H1 (cell line): ENCODE measurements at regions not wholly inside any gene's neighbourhood (a gene's known extent, or its start where the extent isn't known, plus 50 kb on each side); places are given as distances from the start of the nearest gene placed in this dataset.

Experiments used
- CTCF ChIA-PET: fragments of 300-600 bp; sonication (Branson Sonifier 250); formaldehyde crosslinking; loops from one replicate; lab custom pipeline; 2021; ENCODE audit not compliant: partially characterized antibody; lab: Charles Lee
- POLR2A ChIA-PET: fragments of 300-600 bp; sonication (Branson Sonifier 250); formaldehyde crosslinking; loops from one replicate; lab custom pipeline; 2021; ENCODE audit warnings: inconsistent platforms; ENCODE audit not compliant: partially characterized antibody; lab: Charles Lee
- DNase-seq, 2 experiments: peaks; one replicate each; pipeline versions ENCODE4 v3.0.0 to v3.0.0-alpha.2; 2010 to 2022; ENCODE audit warnings: low spot score in 2 of 2, low read depth in 1 of 2, mixed read lengths in 1 of 2
- FAIRE-seq: peaks from 2 replicates; lab custom pipeline; 2011; peaks lifted over from hg19 to GRCh38; lab: Jason Lieb, UNC
- H2AFZ ChIP-seq: 2 replicates; pipeline ENCODE4 v1.8.1; 2012; ENCODE audit warnings: low read length, inconsistent platforms
- H2AK5ac ChIP-seq: 2 replicates; pipeline ENCODE4 v1.6.1; 2013; ENCODE audit warnings: low read depth, low read length
- H2BK120ac ChIP-seq: replicated peaks from 2 replicates; pipeline ENCODE3; 2013; ENCODE audit warnings: low read depth, low read length, inconsistent platforms
- H2BK12ac ChIP-seq: 2 replicates; pipeline ENCODE4 v1.6.1; 2013; ENCODE audit warnings: low read depth, low read length
- H2BK15ac ChIP-seq: 2 replicates; pipeline ENCODE4 v1.6.1; 2013; ENCODE audit warnings: low read length
- H2BK20ac ChIP-seq: 2 replicates; pipeline ENCODE4 v1.6.1; 2013; ENCODE audit warnings: low read length
- H2BK5ac ChIP-seq: 2 replicates; pipeline ENCODE4 v1.6.1; 2013; ENCODE audit warnings: low read depth, low read length
- H3K14ac ChIP-seq: 2 replicates; pipeline ENCODE4 v1.6.1; 2013; ENCODE audit warnings: inconsistent platforms; ENCODE audit not compliant: insufficient read length
- H3K18ac ChIP-seq: 2 replicates; pipeline ENCODE4 v1.6.1; 2013; ENCODE audit warnings: low read length; ENCODE audit errors: extremely low read depth
- H3K23ac ChIP-seq: 2 replicates; pipeline ENCODE4 v1.6.1; 2013; ENCODE audit warnings: inconsistent platforms; ENCODE audit not compliant: insufficient read length
- H3K23me2 ChIP-seq: 2 replicates; pipeline ENCODE4 v1.6.1; 2013; ENCODE audit warnings: low read depth, low read length
- H3K27ac ChIP-seq: 2 replicates; pipeline ENCODE4 v1.6.1; 2011; ENCODE audit warnings: low read depth, low read length, inconsistent platforms
- H3K27me3 ChIP-seq, 4 experiments: replicated peaks in 1 of 4; 1 replicate in 1 of 4; 2 replicates in 3 of 4; pipeline versions ENCODE4 v1.6.1 to v1.8.1; 2011 to 2013; ENCODE audit warnings: low read length in 3 of 4, mild to moderate bottlenecking in 3 of 4, inconsistent platforms in 2 of 4, mixed read lengths in 2 of 4, moderate library complexity in 1 of 4; ENCODE audit not compliant: control insufficient read depth in 3 of 4, insufficient read depth in 3 of 4; ENCODE audit errors: extremely low read depth in 1 of 4
- H3K36me3 ChIP-seq, 4 experiments: 2 replicates each; pipeline versions ENCODE4 v1.6.1 to v1.8.1; 2011 to 2013; ENCODE audit warnings: mild to moderate bottlenecking in 4 of 4, low read length in 3 of 4, moderate library complexity in 2 of 4, control low read depth in 1 of 4, inconsistent platforms in 1 of 4; ENCODE audit not compliant: insufficient read depth in 4 of 4, control insufficient read depth in 2 of 4
- H3K4ac ChIP-seq: replicated peaks from 2 replicates; pipeline ENCODE3; 2013; ENCODE audit warnings: low read length, low read depth, mixed read lengths, inconsistent platforms; ENCODE audit not compliant: insufficient read length
- H3K4me1 ChIP-seq, 4 experiments: replicated peaks in 1 of 4; 1 replicate in 1 of 4; 2 replicates in 3 of 4; pipeline versions ENCODE4 v1.6.1 to v1.8.1; 2011 to 2013; ENCODE audit warnings: low read length in 3 of 4, inconsistent platforms in 2 of 4, mixed read lengths in 1 of 4; ENCODE audit not compliant: insufficient read depth in 4 of 4, control insufficient read depth in 3 of 4
- H3K4me2 ChIP-seq, 2 experiments: 2 replicates each; pipeline versions ENCODE4 v1.6.1 to v1.8.1; 2011 to 2013; ENCODE audit warnings: low read depth in 2 of 2, low read length in 2 of 2, control low read depth in 1 of 2, inconsistent platforms in 1 of 2, mild to moderate bottlenecking in 1 of 2; ENCODE audit not compliant: insufficient read depth in 1 of 2
- H3K4me3 ChIP-seq, 4 experiments: fragments of 200-600, 300-600 bp in 1 of 4; sonication (generic), shearing (Covaris generic), sonication (Bioruptor Twin) in 1 of 4; 2 replicates each; pipeline versions ENCODE4 v1.5.1 to v1.8.1; 2011 to 2016; ENCODE audit warnings: low read length in 4 of 4, low read depth in 3 of 4, control low read depth in 2 of 4, inconsistent platforms in 2 of 4, mild to moderate bottlenecking in 2 of 4, mixed read lengths in 1 of 4, moderate library complexity in 1 of 4; ENCODE audit not compliant: insufficient read depth in 2 of 4; ENCODE audit errors: extremely low read depth in 1 of 4
- H3K56ac ChIP-seq: replicated peaks from 2 replicates; pipeline ENCODE3; 2013; ENCODE audit warnings: low read depth, mild to moderate bottlenecking, mixed read lengths, low read length, inconsistent platforms; ENCODE audit not compliant: insufficient read length
- H3K79me1 ChIP-seq: 2 replicates; pipeline ENCODE4 v1.6.1; 2013; ENCODE audit warnings: low read depth, low read length, control low read depth
- H3K79me2 ChIP-seq, 2 experiments: 2 replicates each; pipeline versions ENCODE4 v1.6.1 to v1.8.1; 2012 to 2013; ENCODE audit warnings: low read length in 2 of 2, mild to moderate bottlenecking in 2 of 2, inconsistent platforms in 1 of 2; ENCODE audit not compliant: insufficient read depth in 2 of 2, control insufficient read depth in 1 of 2
- H3K9ac ChIP-seq, 4 experiments: replicated peaks in 1 of 4; 1 replicate in 1 of 4; 2 replicates in 3 of 4; pipeline versions ENCODE4 v1.6.1 to v1.8.1; 2011 to 2013; ENCODE audit warnings: low read depth in 3 of 4, low read length in 3 of 4, control low read depth in 2 of 4, mild to moderate bottlenecking in 2 of 4, moderate library complexity in 2 of 4, inconsistent platforms in 1 of 4; ENCODE audit errors: extremely low read depth in 1 of 4
- H3K9me3 ChIP-seq, 2 experiments: 2 replicates each; pipeline versions ENCODE4 v1.6.1 to v1.8.1; 2012 to 2013; ENCODE audit warnings: mild to moderate bottlenecking in 2 of 2, moderate library complexity in 2 of 2, control low read depth in 1 of 2, inconsistent platforms in 1 of 2, low read depth in 1 of 2, low read length in 1 of 2, mixed read lengths in 1 of 2; ENCODE audit not compliant: insufficient read depth in 2 of 2
- H4K20me1 ChIP-seq, 2 experiments: replicated peaks in 1 of 2; 2 replicates each; pipeline versions ENCODE3 to v1.8.1; 2011 to 2013; ENCODE audit warnings: inconsistent platforms in 2 of 2, low read length in 2 of 2, mild to moderate bottlenecking in 1 of 2; ENCODE audit not compliant: insufficient read depth in 2 of 2, control insufficient read depth in 1 of 2
- H4K5ac ChIP-seq: 2 replicates; pipeline ENCODE4 v1.6.1; 2013; ENCODE audit warnings: low read length, low read depth, mixed read lengths, inconsistent platforms; ENCODE audit not compliant: insufficient read length
- H4K8ac ChIP-seq: 2 replicates; pipeline ENCODE4 v1.8.0; 2013; ENCODE audit warnings: mild to moderate bottlenecking, moderate library complexity, low read length, inconsistent platforms; ENCODE audit not compliant: insufficient read depth; ENCODE audit errors: extremely low read depth
- H4K91ac ChIP-seq: replicated peaks from 2 replicates; pipeline ENCODE3; 2013; ENCODE audit warnings: low read length, mixed read lengths, inconsistent platforms; ENCODE audit not compliant: insufficient read length
- BCL11A ChIP-seq, 2 experiments: IDR thresholded peaks; one replicate each; pipeline ENCODE4 v1.6.1; 2011; ENCODE audit warnings: low read depth in 2 of 2, low read length in 2 of 2, mild to moderate bottlenecking in 2 of 2
- TBP ChIP-seq: IDR thresholded peaks from 2 replicates; pipeline ENCODE4 v1.6.1; 2011; ENCODE audit warnings: low read depth, low read length, improper control_type of control experiment
- WGBS, 2 experiments: shearing (Covaris generic) in 1 of 2; methylation state at CpG; one replicate each; pipeline versions ENCODE4 v1.1.6 to v1.1.7; 2013 to 2015; ENCODE audit warnings: low lambda C conversion rate in 2 of 2, mixed read lengths in 2 of 2, inconsistent platforms in 1 of 2, low coverage in 1 of 2, missing lambda C conversion rate in 1 of 2; ENCODE audit not compliant: insufficient replicate concordance in 2 of 2, insufficient coverage in 1 of 2, insufficient read length in 1 of 2; ENCODE audit errors: extremely low coverage in 1 of 2, missing lambda C conversion rate in 1 of 2; 5-methylcytosine and 5-hydroxymethylcytosine counted together

DNA sequence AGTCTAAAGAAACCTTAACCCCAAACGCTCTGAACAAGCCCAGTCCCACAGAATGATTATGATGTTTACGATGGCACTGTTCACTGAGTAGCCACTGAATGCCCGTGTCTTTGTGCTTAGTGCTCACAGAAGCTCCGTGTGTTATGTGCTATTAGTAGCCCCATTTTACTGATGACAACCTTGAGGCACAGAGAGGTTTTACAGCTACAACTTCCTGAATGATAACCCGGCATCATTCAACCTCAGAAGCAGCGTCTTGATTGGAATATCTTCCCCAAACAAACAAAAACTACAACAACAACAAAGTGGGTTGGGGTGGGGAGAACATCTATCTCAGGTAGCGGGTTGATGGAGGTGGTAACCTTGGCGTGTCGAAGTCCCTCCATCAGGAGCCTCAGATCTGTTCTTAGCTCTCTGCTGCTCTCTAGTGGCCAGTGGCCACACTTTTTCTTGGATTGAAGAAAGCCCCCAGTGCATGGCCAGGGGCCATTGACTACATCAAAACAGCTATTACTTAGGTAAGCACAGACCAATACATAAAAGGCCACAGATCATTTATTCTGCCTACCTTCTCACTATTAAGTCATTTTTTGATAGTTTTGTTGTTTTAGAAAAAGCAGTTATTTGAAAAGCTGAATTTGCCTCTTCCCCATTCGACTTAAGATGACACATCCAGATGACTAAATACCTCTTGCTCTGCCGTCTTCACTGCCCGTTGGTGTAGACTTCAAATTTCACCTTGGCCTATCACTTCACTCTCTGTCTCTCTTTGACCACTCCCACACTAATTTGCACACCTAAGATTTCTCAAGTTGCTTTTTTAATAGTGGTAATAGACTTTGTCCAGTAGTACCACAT lies 376.9 kb downstream of the GALC start:
- H3K79me2 ChIP-seq, result no peaks in the 10 kb centered on the region
- H3K4ac ChIP-seq, result no peak overlapping the region
- H3K23me2 ChIP-seq, result no peaks in the 10 kb centered on the region
- H3K14ac ChIP-seq, result no peak overlapping the region
- H3K27me3 ChIP-seq, result peaks cover 0 to 1% (median 0%) of the 10 kb centered on the region in 4 experiments; a peak in 1 of 7 replicates
- WGBS, 2 experiments, result 71% methylated on average over 12 of the region's 12 CpGs; no CpG with 5 or more reads in 1 of the 2 experiments
- no peak overlapping the region for H2AFZ ChIP-seq
- no peak overlapping the region for H2BK20ac ChIP-seq
- no peak overlapping the region for H3K23ac ChIP-seq
- ChIA-PET CTCF (interaction anchor here (0.6 to 2.1 kb wide), 42 partner anchors 10 to 757 kb away, joined by 3 to 14 read pairs (median 3); no protein-coding TSS in a partner anchor), POLR2A (no interaction called here)
- H2BK120ac ChIP-seq, result no peak overlapping the region
- no peak overlapping the region for H4K8ac ChIP-seq
- H3K9ac ChIP-seq, result no peak overlapping the region
- no peak overlapping the region for H3K4me2 ChIP-seq
- H4K20me1 ChIP-seq, result no peaks in the 10 kb centered on the region
- no peak overlapping the region for H2BK12ac ChIP-seq
- no peaks in the 10 kb centered on the region for H3K4me1 ChIP-seq
- H3K18ac ChIP-seq, result no peak overlapping the region
- H3K4me3 ChIP-seq, result no peak overlapping the region
- H3K56ac ChIP-seq, result no peak overlapping the region
- FAIRE-seq (peak; percentile 95), DNase-seq (peak; percentile 36 to 83)
- H4K91ac ChIP-seq, result no peak overlapping the region
- no peak overlapping the region for H2AK5ac ChIP-seq
- H4K5ac ChIP-seq, result no peak overlapping the region
- H3K9me3 ChIP-seq, result peaks cover 4 to 8% of the 10 kb centered on the region in 2 experiments; a peak in 3 of 4 replicates
- H2BK15ac ChIP-seq, result no peak overlapping the region
- H3K79me1 ChIP-seq, result no peaks in the 10 kb centered on the region
- H3K36me3 ChIP-seq, result no peaks in the 10 kb centered on the region
- no peak overlapping the region for H2BK5ac ChIP-seq
- H3K27ac ChIP-seq, result no peak overlapping the region
- no peak for TF ChIP-seq BCL11A (IDR thresholded peaks at IDR 0.05; ENCODE audit: low read depth in 2 of 2, low read length in 2 of 2)
- TF ChIP-seq TBP, result no peak
